Activated CD4-positive, alpha-beta T cell treated with anti-CD3 and anti-CD28 coated beads, Interleukin-2, amount 50 U/mL, for 16 hours (primary cell): ENCODE measurements at regions not wholly inside any gene's neighbourhood (a gene's known extent, or its start where the extent isn't known, plus 50 kb on each side); places are given as distances from the start of the nearest gene placed in this dataset.

Experiments used
- DNase-seq: peaks from one replicate; pipeline ENCODE4 v3.0.0-alpha.2; 2020

GRCh38 chr1:37284053-37284452 lies 190.3 kb upstream of the ZC3H12A start:
- no peak for DNase-seq

- DNase-seq, result no peak
These were observed 187.5 kb upstream of the ZC3H12A start for GRCh38 chr1:37286881-37287280.

- no peak for DNase-seq
These were observed 185.5 kb upstream of the ZC3H12A start for GRCh38 chr1:37288900-37289299.

GRCh38 chr1:37290718-37291117 lies 183.7 kb upstream of the ZC3H12A start:
- DNase-seq, result no peak

- DNase-seq, result no peak
These were observed 181.6 kb upstream of the ZC3H12A start for GRCh38 chr1:37292789-37293188.

- DNase-seq, result no peak
These were observed 180.3 kb upstream of the ZC3H12A start for GRCh38 chr1:37294096-37294495.

GRCh38 chr1:37294529-37294928 lies 179.9 kb upstream of the ZC3H12A start:
- no peak for DNase-seq

- DNase-seq, result no peak
These were observed 175.6 kb upstream of the ZC3H12A start for GRCh38 chr1:37298769-37299168.

GRCh38 chr1:37299216-37299615 lies 175.2 kb upstream of the ZC3H12A start:
- DNase-seq, result no peak

- no peak for DNase-seq
These were observed 170.4 kb upstream of the ZC3H12A start for GRCh38 chr1:37303884-37304574.

GRCh38 chr1:37305108-37305507 lies 169.3 kb upstream of the ZC3H12A start:
- DNase-seq, result no peak

- DNase-seq, result no peak
These were observed 168.5 kb upstream of the ZC3H12A start for GRCh38 chr1:37305841-37306240.

GRCh38 chr1:37306461-37306860 lies 167.9 kb upstream of the ZC3H12A start:
- DNase-seq, result no peak

- DNase-seq, result no peak
These were observed 167.5 kb upstream of the ZC3H12A start for GRCh38 chr1:37306871-37307270.

- DNase-seq, result no peak
These were observed 166.1 kb upstream of the ZC3H12A start for GRCh38 chr1:37308031-37308960.

- no peak for DNase-seq
These were observed 164.8 kb upstream of the ZC3H12A start for GRCh38 chr1:37309574-37309973.

GRCh38 chr1:37310064-37310463 lies 164.3 kb upstream of the ZC3H12A start:
- no peak for DNase-seq

GRCh38 chr1:37315371-37315846 lies 159.0 kb upstream of the ZC3H12A start:
- no peak for DNase-seq

GRCh38 chr1:37317870-37318467 lies 156.4 kb upstream of the ZC3H12A start:
- no peak for DNase-seq

- no peak for DNase-seq
These were observed 155.9 kb upstream of the ZC3H12A start for GRCh38 chr1:37318490-37318889.

- DNase-seq, result no peak
These were observed 155.1 kb upstream of the ZC3H12A start for GRCh38 chr1:37319284-37319683.

- peak; percentile 42 for DNase-seq
These were observed 150.6 kb upstream of the ZC3H12A start for GRCh38 chr1:37323486-37324377.

- DNase-seq, result no peak
These were observed 149.4 kb upstream of the ZC3H12A start for GRCh38 chr1:37325010-37325409.
